GM19463 (cell line): ENCODE measurements at regions not wholly inside any gene's neighbourhood (a gene's known extent, or its start where the extent isn't known, plus 50 kb on each side); places are given as distances from the start of the nearest gene placed in this dataset.

Experiments
- ATAC-seq: cut with Tn5 transposase; IDR thresholded peaks from one replicate; pipeline ENCODE4 v1.9.1; 2021; ENCODE audit warnings: mild to moderate bottlenecking, moderate library complexity; ENCODE audit not compliant: unreplicated experiment

GRCh38 chr21:16011719-16012118, 281.9 kb downstream of the USP25 start:
- ATAC-seq, result no peak

- no peak for ATAC-seq
Measured at GRCh38 chr21:16013570-16013969, 283.8 kb downstream of the USP25 start.

GRCh38 chr21:16020878-16021277, 291.1 kb downstream of the USP25 start:
- ATAC-seq, result no peak

GRCh38 chr21:16022116-16022515, 292.3 kb downstream of the USP25 start:
- ATAC-seq, result no peak

GRCh38 chr21:16022921-16023320, 293.1 kb downstream of the USP25 start:
- no peak for ATAC-seq

- no peak for ATAC-seq
Measured at GRCh38 chr21:16028142-16028541, 298.4 kb downstream of the USP25 start.

GRCh38 chr21:16028941-16029464, 299.2 kb downstream of the USP25 start:
- no peak for ATAC-seq

- no peak for ATAC-seq
Measured at GRCh38 chr21:16033193-16033592, 303.4 kb downstream of the USP25 start.

- ATAC-seq, result no peak
Measured at GRCh38 chr21:16034446-16035190, 304.8 kb downstream of the USP25 start.

GRCh38 chr21:16037421-16037955, 307.7 kb downstream of the USP25 start:
- ATAC-seq, result no peak

- no peak for ATAC-seq
Measured at GRCh38 chr21:16040601-16041000, 310.8 kb downstream of the USP25 start.

GRCh38 chr21:16044676-16045075, 314.9 kb downstream of the USP25 start:
- ATAC-seq, result no peak

- ATAC-seq, result no peak
Measured at GRCh38 chr21:16046656-16047330, 317.0 kb downstream of the USP25 start.

- no peak for ATAC-seq
Measured at GRCh38 chr21:16047904-16048303, 318.1 kb downstream of the USP25 start.

- no peak for ATAC-seq
Measured at GRCh38 chr21:16055014-16055413, 325.2 kb downstream of the USP25 start.

- no peak for ATAC-seq
Measured at GRCh38 chr21:16058896-16059295, 329.1 kb downstream of the USP25 start.

- ATAC-seq, result no peak
Measured at GRCh38 chr21:16059981-16060380, 330.2 kb downstream of the USP25 start.

GRCh38 chr21:16061194-16061593, 331.4 kb downstream of the USP25 start:
- ATAC-seq, result no peak

GRCh38 chr21:16069178-16070112, 339.7 kb downstream of the USP25 start:
- ATAC-seq, result no peak

GRCh38 chr21:16070207-16070651, 340.4 kb downstream of the USP25 start:
- ATAC-seq, result no peak

- no peak for ATAC-seq
Measured at GRCh38 chr21:16071092-16071491, 341.3 kb downstream of the USP25 start.
